ENCODE measurements at regions not wholly inside any gene's neighbourhood (a gene's known extent, or its start where the extent isn't known, plus 50 kb on each side); places are given as distances from the start of the nearest gene placed in this dataset.

GRCh38 chr10:8776926-8777622, 722.6 kb downstream of the GATA3 start:
- Mint-ChIP-seq H3K27ac (peak overlapping the region; percentile 3), H3K4me3 (no peak overlapping the region), H3K4me1 (peaks cover 7% of the 10 kb centered on the region), H3K27me3 (peaks cover 13% of the 10 kb centered on the region), H3K36me3 (ENCODE audit: low read depth) (no peaks in the 10 kb centered on the region)
- no peak for ATAC-seq
- no peaks in the 10 kb centered on the region for H3K9me3 ChIP-seq (ENCODE audit: control insufficient read depth, low read length, poor library complexity, severe bottlenecking)
- DNase-seq: no peak

GRCh38 chr10:8778713-8779112, 724.2 kb downstream of the GATA3 start:
- Mint-ChIP-seq H3K27me3 (peaks cover 19% of the 10 kb centered on the region), H3K4me3 (no peak overlapping the region), H3K27ac (no peak overlapping the region), H3K36me3 (ENCODE audit: low read depth) (no peaks in the 10 kb centered on the region), H3K4me1 (peaks cover 7% of the 10 kb centered on the region)
- H3K9me3 ChIP-seq (ENCODE audit: control insufficient read depth, low read length, poor library complexity, severe bottlenecking): no peaks in the 10 kb centered on the region
- DNase-seq: no peak
- ATAC-seq: no peak

GRCh38 chr10:8787649-8788048, 733.2 kb downstream of the GATA3 start:
- Mint-ChIP-seq H3K27me3 (peaks cover 7% of the 10 kb centered on the region), H3K27ac (no peak overlapping the region)

GRCh38 chr10:8790390-8790789, 735.9 kb downstream of the GATA3 start:
- ATAC-seq (no peak), DNase-seq (no peak)
- no peak overlapping the region for H3K27ac Mint-ChIP-seq
- peaks cover 4% of the 10 kb centered on the region for H3K9me3 ChIP-seq (ENCODE audit: control insufficient read depth, low read length, poor library complexity, severe bottlenecking)
- no peak overlapping the region for H3K4me3 Mint-ChIP-seq
- no peaks in the 10 kb centered on the region for H3K36me3 Mint-ChIP-seq (ENCODE audit: low read depth)
- no peaks in the 10 kb centered on the region for H3K4me1 Mint-ChIP-seq
- no peaks in the 10 kb centered on the region for H3K27me3 Mint-ChIP-seq

More at GRCh38 chr10:8787649-8788048, 733.2 kb downstream of the GATA3 start:
- peaks cover 4% of the 10 kb centered on the region for H3K9me3 ChIP-seq (ENCODE audit: control insufficient read depth, low read length, poor library complexity, severe bottlenecking)
- no peak for DNase-seq
- Mint-ChIP-seq H3K4me3 (no peak overlapping the region), H3K4me1 (no peaks in the 10 kb centered on the region), H3K36me3 (ENCODE audit: low read depth) (no peaks in the 10 kb centered on the region)
- ATAC-seq: no peak

GRCh38 chr10:8794860-8795259, 740.4 kb downstream of the GATA3 start:
- no peaks in the 10 kb centered on the region for H3K9me3 ChIP-seq (ENCODE audit: control insufficient read depth, low read length, poor library complexity, severe bottlenecking)
- no peak for ATAC-seq
- Mint-ChIP-seq H3K36me3 (ENCODE audit: low read depth) (peaks cover 3% of the 10 kb centered on the region), H3K27ac (no peak overlapping the region), H3K27me3 (no peaks in the 10 kb centered on the region), H3K4me3 (no peak overlapping the region), H3K4me1 (no peaks in the 10 kb centered on the region)
- no peak for DNase-seq

- ATAC-seq: no peak
- DNase-seq: no peak
Observed at GRCh38 chr10:8800426-8800825, 745.9 kb downstream of the GATA3 start.

GRCh38 chr10:8803992-8804391, 749.5 kb downstream of the GATA3 start:
- ATAC-seq (no peak), DNase-seq (no peak)
- H3K27ac Mint-ChIP-seq: no peak overlapping the region
- no peaks in the 10 kb centered on the region for H3K9me3 ChIP-seq (ENCODE audit: control insufficient read depth, low read length, poor library complexity, severe bottlenecking)
- H3K4me1 Mint-ChIP-seq: no peaks in the 10 kb centered on the region
- H3K27me3 Mint-ChIP-seq: peaks cover 21% of the 10 kb centered on the region
- H3K36me3 Mint-ChIP-seq (ENCODE audit: low read depth): no peaks in the 10 kb centered on the region
- no peak overlapping the region for H3K4me3 Mint-ChIP-seq

More at GRCh38 chr10:8800426-8800825, 745.9 kb downstream of the GATA3 start:
- Mint-ChIP-seq H3K36me3 (ENCODE audit: low read depth) (peaks cover 3% of the 10 kb centered on the region), H3K4me1 (no peaks in the 10 kb centered on the region), H3K27ac (no peak overlapping the region), H3K27me3 (peaks cover 21% of the 10 kb centered on the region), H3K4me3 (no peak overlapping the region)
- no peaks in the 10 kb centered on the region for H3K9me3 ChIP-seq (ENCODE audit: control insufficient read depth, low read length, poor library complexity, severe bottlenecking)

- no peak for DNase-seq
- H3K36me3 Mint-ChIP-seq (ENCODE audit: low read depth): no peaks in the 10 kb centered on the region
- ATAC-seq: no peak
- no peaks in the 10 kb centered on the region for H3K4me1 Mint-ChIP-seq
- no peak overlapping the region for H3K4me3 Mint-ChIP-seq
- no peak overlapping the region for H3K27ac Mint-ChIP-seq
- H3K9me3 ChIP-seq (ENCODE audit: control insufficient read depth, low read length, poor library complexity, severe bottlenecking): no peaks in the 10 kb centered on the region
- peaks cover 5% of the 10 kb centered on the region for H3K27me3 Mint-ChIP-seq
Observed at GRCh38 chr10:8810677-8811076, 756.2 kb downstream of the GATA3 start.

GRCh38 chr10:8811201-8811600, 756.7 kb downstream of the GATA3 start:
- Mint-ChIP-seq H3K27ac (no peak overlapping the region), H3K27me3 (peaks cover 6% of the 10 kb centered on the region), H3K36me3 (ENCODE audit: low read depth) (no peaks in the 10 kb centered on the region), H3K4me3 (no peak overlapping the region), H3K4me1 (no peaks in the 10 kb centered on the region)
- no peaks in the 10 kb centered on the region for H3K9me3 ChIP-seq (ENCODE audit: control insufficient read depth, low read length, poor library complexity, severe bottlenecking)
- no peak for ATAC-seq
- DNase-seq: no peak

GRCh38 chr10:8815969-8816368, 761.5 kb downstream of the GATA3 start:
- Mint-ChIP-seq H3K27ac (no peak overlapping the region), H3K36me3 (ENCODE audit: low read depth) (no peaks in the 10 kb centered on the region), H3K27me3 (peaks cover 5% of the 10 kb centered on the region), H3K4me1 (no peaks in the 10 kb centered on the region), H3K4me3 (no peak overlapping the region)
- H3K9me3 ChIP-seq (ENCODE audit: control insufficient read depth, low read length, poor library complexity, severe bottlenecking): no peaks in the 10 kb centered on the region
- no peak for DNase-seq
- ATAC-seq: no peak

GRCh38 chr10:8817299-8817698, 762.8 kb downstream of the GATA3 start:
- DNase-seq (no peak), ATAC-seq (no peak)
- no peaks in the 10 kb centered on the region for H3K4me1 Mint-ChIP-seq
- no peak overlapping the region for H3K4me3 Mint-ChIP-seq
- no peak overlapping the region for H3K27ac Mint-ChIP-seq
- no peaks in the 10 kb centered on the region for H3K9me3 ChIP-seq (ENCODE audit: control insufficient read depth, low read length, poor library complexity, severe bottlenecking)
- no peaks in the 10 kb centered on the region for H3K36me3 Mint-ChIP-seq (ENCODE audit: low read depth)
- peaks cover 5% of the 10 kb centered on the region for H3K27me3 Mint-ChIP-seq

GRCh38 chr10:8825611-8826010, 771.1 kb downstream of the GATA3 start:
- no peak for ATAC-seq
- no peak for DNase-seq
- H3K9me3 ChIP-seq (ENCODE audit: control insufficient read depth, low read length, poor library complexity, severe bottlenecking): no peaks in the 10 kb centered on the region
- H3K27me3 Mint-ChIP-seq: peaks cover 13% of the 10 kb centered on the region
- no peak overlapping the region for H3K4me3 Mint-ChIP-seq
- no peaks in the 10 kb centered on the region for H3K36me3 Mint-ChIP-seq (ENCODE audit: low read depth)
- no peak overlapping the region for H3K27ac Mint-ChIP-seq
- H3K4me1 Mint-ChIP-seq: no peaks in the 10 kb centered on the region

GRCh38 chr10:8829592-8829991, 775.1 kb downstream of the GATA3 start:
- no peak for ATAC-seq
- H3K9me3 ChIP-seq (ENCODE audit: control insufficient read depth, low read length, poor library complexity, severe bottlenecking): no peaks in the 10 kb centered on the region
- Mint-ChIP-seq H3K4me3 (no peak overlapping the region), H3K36me3 (ENCODE audit: low read depth) (no peaks in the 10 kb centered on the region), H3K4me1 (no peaks in the 10 kb centered on the region), H3K27me3 (peaks cover 8% of the 10 kb centered on the region), H3K27ac (no peak overlapping the region)
- DNase-seq: no peak

- Mint-ChIP-seq H3K4me3 (no peak overlapping the region), H3K36me3 (ENCODE audit: low read depth) (no peaks in the 10 kb centered on the region), H3K27ac (no peak overlapping the region), H3K27me3 (peaks cover 6% of the 10 kb centered on the region), H3K4me1 (no peaks in the 10 kb centered on the region)
- DNase-seq (no peak), ATAC-seq (no peak)
- H3K9me3 ChIP-seq (ENCODE audit: control insufficient read depth, low read length, poor library complexity, severe bottlenecking): no peaks in the 10 kb centered on the region
Observed at GRCh38 chr10:8830048-8830447, 775.6 kb downstream of the GATA3 start.
